ENCODE measurements at regions not wholly inside any gene's neighbourhood (a gene's known extent, or its start where the extent isn't known, plus 50 kb on each side); places are given as distances from the start of the nearest gene placed in this dataset.

- TF ChIP-seq, protein P1, sequence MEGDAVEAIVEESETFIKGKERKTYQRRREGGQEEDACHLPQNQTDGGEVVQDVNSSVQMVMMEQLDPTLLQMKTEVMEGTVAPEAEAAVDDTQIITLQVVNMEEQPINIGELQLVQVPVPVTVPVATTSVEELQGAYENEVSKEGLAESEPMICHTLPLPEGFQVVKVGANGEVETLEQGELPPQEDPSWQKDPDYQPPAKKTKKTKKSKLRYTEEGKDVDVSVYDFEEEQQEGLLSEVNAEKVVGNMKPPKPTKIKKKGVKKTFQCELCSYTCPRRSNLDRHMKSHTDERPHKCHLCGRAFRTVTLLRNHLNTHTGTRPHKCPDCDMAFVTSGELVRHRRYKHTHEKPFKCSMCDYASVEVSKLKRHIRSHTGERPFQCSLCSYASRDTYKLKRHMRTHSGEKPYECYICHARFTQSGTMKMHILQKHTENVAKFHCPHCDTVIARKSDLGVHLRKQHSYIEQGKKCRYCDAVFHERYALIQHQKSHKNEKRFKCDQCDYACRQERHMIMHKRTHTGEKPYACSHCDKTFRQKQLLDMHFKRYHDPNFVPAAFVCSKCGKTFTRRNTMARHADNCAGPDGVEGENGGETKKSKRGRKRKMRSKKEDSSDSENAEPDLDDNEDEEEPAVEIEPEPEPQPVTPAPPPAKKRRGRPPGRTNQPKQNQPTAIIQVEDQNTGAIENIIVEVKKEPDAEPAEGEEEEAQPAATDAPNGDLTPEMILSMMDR (conservative IDR thresholded peaks at IDR 0.05; ENCODE audit: low read length): no peak
- no peak for TF ChIP-seq EZH2phosphoT487 (IDR thresholded peaks at IDR 0.05; ENCODE audit: borderline replicate concordance, low read depth, low read length)
These were observed 326.7 kb downstream of the TPBG start for GRCh38 chr6:82690283-82690682.
